HG03097 (cell line): ENCODE measurements at regions not wholly inside any gene's neighbourhood (a gene's known extent, or its start where the extent isn't known, plus 50 kb on each side); places are given as distances from the start of the nearest gene placed in this dataset.

Source experiments
- ATAC-seq: cut with Tn5 transposase; IDR thresholded peaks from one replicate; pipeline ENCODE4 v1.9.1; 2021; ENCODE audit not compliant: unreplicated experiment, low FRiP score

DNA sequence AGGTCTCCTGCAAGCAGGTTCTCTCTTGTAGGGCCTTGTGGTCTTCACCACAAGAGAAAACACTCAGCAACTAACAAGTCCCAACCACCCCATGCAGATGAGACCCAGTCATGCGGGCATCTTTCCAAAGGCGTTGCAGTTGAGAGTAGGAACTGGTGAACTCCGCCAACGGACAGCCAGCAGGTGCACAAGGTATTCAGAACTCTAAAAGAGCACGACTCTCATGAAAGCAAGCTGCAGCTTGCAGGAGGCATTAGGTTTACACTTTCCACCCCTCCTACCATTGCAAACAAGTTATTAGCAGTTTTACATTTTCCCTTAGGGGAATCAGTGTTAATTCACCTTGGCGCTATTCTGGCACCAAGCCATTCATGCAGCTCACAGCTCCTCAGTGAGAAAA lies 173.4 kb upstream of the KIT start:
- no peak for ATAC-seq

DNA sequence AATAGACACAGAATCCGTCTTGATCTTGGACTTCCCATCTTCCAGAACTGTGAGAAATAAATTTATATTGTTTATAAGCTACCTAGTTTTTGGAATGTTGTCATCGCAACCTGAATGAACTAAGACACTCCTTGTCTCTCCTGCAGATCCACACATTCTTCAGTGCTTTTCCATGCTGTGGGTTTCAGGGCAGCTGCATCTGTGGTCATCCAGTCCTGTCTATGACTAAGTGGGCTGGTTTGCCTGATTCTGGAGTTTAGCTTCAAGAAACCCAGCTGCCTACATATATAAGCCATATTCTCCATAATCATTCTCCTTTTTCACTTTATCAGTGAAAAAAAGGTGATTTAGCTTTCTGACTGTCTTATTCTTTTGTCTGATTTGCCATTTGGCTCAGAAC lies 170.3 kb upstream of the KIT start:
- ATAC-seq, result no peak

DNA sequence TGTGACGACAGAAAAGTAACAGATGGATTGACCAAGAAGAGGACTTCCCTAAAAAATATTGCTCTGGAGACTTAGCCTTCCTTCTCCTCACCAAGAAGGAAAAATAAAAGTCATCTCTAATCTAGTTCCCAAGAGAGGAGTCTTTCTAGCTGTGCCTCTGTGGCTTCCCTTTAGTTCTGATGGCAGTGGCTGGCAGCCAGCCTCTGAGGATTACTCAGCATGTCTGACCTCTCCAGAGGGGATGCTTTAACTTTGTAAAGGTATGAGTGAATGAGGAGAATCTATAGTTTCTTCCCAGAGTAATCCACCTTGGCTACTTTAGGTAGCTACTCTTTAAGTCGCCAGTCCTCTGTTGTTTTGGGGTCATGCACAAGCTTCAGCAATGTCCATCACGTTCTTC lies 163.9 kb upstream of the KIT start:
- ATAC-seq, result no peak

DNA sequence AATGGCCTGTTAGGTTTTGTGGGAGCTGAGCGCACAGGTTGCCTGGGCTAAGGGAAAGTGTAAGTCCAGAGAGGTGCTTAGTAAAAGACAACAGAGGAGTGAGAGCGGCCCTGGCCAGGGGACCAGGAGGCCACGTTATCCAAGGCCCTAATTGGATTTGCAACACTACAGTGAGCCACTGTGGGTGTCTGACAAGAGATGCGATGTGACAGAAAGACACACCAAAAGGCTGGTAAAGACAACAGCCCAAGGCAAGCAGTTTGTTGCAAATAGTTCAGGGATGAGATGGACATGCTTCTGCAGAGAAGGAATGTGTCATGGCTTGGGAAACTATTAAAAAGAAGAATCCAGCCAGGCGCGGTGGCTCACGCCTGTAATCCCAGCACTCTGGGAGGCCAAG lies 162.7 kb upstream of the KIT start:
- no peak for ATAC-seq

DNA sequence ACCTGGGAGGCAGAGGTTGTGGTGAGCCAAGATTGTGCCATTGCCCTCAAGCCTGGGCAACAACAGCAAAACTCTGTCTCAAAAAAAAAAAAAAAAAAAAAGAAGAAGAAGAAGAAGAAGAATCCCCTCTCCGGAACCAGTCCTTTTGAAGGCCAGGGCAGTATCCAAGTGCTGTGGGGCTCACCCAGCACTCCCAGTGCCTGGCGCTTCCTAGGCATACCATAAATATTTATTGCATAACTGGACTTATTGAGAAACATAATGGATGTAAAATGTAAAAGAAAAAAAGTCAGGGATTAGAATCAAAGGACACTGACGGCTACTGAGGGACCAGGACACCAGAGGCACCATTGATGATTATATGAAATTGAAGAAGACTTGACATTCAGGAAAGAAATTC lies 162.1 kb upstream of the KIT start:
- no peak for ATAC-seq

DNA sequence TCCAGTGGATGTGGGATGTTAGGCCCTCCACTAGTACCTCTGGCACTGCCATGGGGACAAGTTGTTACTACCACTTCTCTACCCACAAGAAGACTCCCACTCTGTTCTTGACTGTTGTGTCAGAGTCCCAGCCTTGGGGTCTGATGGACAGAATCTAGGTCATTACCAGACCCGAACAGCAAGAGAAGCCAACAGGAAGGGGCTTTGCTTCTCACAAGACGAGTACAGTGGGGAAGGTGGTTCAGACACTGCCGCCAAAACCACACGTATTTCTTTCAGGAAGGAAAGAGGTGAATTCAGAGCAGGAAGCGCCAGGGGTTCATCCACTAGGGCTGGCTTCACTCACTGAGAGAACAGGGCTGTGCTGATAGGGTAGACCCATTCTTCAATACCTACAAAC lies 161.3 kb upstream of the KIT start:
- no peak for ATAC-seq

DNA sequence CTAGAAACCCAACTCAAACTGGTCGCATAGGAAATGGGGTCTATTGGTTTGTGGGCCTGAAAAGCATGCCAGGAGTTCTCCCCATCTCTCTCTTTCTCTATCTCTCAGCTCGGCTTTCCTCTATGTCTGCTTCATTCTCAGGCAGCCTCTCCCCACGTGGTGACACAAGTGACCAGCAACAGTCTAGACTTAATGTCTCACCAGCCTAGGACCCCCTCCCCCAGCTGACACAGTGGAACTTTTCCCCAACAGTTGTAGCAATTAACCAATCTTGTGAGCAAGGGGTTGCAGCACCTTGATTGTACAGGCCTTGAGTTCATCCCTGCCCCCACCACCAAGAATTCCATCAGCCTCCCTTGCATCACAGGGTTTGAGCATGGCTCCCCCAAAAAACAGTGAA lies 159.8 kb upstream of the KIT start:
- ATAC-seq, result no peak

DNA sequence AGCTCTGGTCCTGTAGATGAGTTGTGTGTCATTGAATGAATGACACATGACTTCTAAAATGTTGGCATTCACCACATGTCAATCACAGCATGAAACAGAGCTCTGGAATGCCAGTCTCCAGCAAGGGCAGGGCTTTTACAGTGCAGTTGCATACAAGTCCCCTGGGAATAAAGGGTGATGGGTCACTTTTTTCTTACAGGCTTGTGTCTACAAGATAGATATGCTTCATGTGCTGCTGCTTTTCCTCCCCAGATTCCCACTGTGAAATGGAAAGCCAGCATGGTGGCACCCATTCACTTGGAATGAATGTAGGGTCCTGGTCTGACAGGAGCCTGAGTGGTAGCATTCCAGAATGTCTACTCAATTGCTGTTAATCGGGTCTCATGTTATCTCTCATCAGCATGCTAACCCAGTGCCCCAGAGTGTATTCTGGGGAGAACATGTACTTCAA lies 159.1 kb upstream of the KIT start:
- ATAC-seq, result no peak

DNA sequence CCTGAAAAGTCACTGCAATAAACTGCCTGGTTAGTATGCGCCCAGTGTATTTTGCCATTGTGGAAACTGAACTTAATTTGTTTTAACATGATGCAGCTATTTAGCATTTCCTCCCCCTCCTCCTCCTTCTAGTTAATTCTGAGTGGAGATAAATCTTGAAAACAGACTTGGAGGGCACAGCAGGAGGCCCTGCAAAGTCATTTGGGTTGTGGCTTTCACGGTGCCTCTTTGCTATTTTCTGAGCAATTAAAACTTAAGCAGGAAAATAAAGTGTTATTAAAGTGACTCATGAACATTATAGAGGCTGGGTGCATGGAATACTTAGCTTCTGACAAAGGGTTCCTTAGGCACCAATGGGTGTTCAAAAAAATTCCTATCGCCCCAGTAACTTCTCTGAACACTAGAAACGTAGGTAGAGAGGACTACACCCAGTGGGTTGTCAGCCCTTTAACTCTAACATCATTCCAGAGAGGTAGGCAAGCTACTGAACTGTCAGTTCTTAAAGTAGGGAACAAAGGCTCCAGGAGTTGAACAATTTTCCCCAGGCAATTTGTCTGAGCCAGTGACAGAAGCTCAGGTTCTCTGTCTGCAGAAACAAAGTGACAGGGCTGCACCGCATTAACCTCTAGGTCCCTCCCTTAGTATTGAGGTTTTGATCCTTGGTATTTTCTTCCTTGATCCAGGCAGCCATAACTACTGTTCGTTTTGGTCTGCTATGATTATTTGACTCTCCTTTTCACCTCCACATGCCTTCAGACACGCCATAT lies 158.3 kb upstream of the KIT start:
- no peak for ATAC-seq

DNA sequence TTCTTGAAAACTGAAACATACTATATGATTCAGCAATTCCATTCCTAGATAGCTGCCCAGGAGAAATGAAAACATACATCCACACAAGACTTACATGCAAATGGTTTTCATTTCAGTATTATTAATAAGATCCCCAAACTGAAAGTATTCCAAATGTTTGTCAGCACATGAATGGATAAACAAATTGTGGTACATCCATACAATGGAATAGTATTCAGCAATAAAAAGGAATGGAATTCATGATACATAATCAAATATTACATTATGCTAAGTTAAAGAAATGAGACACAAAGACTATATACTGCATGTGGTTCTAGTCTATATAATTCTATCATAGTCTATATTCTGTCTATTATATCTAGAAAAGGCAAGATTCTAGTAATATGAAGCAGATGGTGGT lies 152.4 kb upstream of the KIT start:
- no peak for ATAC-seq

DNA sequence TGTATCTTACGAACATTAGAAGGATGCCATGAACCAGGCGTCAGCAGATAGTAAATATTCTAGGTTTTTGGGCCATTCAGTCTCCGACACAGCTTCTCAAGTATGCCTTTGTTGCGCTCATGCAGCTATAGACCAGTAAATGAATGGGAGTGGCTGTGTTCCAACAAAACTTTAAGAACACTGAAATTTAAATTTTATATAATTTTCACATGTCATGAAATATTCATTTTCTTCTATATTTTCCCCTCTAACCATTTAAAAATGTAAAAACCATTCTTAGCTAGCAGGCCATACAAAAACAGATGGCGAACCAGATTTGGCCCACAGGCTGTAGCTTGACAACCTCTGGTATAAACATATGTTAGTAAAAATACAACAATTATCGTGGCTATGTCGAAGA lies 151.8 kb upstream of the KIT start:
- no peak for ATAC-seq

DNA sequence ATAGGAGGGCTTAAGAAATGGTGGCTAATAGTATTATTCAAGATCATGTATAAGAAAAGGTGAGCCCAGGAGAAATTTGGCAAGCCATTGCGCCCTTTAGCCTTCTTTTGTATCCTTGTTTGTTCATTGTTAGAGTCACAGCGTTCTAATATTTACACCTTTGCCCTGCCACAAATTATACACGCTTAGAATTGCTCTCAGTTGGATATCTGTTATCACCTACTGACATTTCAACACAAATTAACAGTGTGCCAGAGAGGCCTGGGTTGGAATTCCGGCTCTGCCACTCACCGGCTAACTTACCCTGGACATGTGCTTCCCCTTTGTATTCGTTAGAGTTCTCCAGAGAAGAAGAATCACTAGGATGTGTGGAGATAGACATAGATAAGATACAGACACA lies 148.7 kb upstream of the KIT start:
- no peak for ATAC-seq

DNA sequence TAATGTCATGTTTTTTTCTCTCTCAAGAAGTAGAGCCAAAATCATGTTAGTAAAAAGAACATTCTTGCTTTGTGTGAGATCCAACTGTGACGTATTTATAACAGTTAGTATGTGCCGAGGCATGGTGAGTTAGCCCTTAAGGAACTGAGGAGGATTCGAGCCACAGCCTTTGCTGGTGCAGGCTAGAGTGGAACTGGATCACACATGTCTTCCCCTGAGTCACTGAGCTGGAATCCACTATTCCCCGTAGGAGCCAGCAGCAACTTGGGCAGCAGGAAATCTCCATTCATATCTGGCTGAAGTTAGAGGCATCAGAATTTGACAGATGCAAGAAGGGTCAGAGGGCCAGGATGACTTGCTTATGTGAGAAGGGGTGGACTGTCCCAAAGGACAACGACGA lies 144.6 kb upstream of the KIT start:
- ATAC-seq, result no peak

DNA sequence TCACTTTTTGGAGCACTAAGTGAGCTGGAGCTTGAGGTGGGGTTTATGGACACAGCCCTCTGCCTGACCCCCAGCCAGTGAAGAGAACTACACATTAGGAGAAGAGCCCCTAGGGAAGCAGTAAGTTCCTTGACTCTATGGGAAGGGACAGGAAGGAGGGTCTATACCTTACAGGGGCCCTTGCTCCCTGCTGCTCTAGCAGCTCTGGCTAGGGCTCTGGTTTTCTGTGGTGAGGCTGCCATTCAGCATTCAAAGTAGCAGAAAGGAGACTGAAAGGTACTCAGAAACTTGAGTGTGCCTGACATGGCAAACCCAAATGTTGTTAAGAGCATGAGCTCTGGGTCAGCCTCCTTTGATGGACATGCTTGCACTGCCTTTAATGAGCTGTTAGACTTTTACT lies 144.0 kb upstream of the KIT start:
- ATAC-seq, result no peak

DNA sequence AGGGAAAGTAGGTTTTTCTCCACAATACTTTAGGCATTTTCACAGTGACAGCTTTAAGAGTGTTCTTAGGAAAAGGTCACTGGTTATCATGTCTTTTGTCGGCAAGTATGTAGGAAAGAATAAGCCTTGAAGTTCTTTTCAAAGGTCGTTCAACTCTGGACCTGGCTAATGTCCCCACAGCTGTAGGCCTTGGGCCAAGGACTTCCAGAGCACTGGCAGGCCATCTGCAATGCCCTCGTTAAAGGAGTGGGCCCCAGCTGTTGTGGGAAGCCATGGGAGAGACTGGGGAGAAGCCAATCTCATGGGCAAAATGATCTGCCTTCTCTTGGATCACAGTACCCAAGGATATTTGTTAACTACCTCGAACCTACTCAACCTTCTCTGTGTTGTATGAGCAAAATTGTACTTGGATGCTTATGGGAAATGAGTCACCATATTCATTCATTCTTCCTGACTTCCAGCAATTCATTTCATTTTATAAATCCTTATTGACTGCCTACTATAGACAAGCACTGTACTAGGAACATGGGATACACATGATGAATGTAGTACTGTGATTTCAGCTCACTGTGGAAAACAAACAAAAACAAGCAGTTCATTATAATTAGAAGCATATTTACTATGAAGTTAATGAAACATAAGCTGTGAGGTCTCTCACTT lies 141.1 kb upstream of the KIT start:
- no peak for ATAC-seq

DNA sequence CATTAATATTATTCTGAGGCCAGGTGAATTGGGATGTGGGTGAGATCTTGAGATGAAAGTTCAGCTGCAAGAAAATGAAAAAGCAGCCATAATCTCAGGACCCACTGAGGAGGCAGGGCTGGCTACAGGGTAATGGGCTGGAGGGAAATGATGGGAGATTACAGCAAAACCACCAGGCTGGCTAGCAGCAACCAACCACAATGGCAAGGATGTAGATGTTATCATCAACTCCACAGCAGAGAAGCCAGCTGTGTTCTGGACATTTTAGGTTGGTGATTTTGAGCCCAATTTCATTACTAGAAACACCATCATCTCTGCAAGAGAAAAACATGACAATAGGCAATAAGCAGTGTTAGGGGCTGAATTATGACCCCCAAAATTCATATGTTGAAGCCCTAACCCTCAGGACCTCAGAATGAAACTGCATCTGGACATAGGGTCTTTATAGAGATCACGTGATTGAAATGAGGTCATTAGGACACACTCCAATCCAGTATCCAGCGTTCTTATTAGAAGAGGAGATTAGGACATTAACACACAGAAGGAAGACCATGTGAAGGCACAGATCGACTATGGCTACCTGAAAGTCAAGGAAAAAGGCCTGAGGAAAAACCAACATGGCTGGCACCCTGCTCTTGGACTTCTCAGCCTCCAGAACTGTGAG lies 139.8 kb upstream of the KIT start:
- no peak for ATAC-seq

DNA sequence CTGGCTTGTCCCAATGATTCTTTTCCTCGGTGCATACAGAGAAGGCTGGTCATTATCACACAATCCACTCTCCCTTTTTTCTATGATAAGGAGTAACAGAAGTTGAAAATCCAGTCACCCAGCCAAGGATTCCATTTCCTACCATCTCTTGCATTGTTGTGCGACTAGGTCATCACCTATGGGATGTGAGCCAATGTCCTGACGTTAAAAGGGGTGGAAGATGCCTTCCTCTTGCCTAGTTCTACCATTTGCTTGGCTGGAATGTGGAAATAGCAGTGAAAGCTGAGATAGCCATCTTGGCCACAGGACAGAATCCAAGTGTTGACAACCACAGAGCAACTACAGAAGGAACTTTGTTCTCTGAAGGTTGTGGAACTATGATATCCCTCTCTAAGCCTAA lies 132.2 kb upstream of the KIT start:
- no peak for ATAC-seq

DNA sequence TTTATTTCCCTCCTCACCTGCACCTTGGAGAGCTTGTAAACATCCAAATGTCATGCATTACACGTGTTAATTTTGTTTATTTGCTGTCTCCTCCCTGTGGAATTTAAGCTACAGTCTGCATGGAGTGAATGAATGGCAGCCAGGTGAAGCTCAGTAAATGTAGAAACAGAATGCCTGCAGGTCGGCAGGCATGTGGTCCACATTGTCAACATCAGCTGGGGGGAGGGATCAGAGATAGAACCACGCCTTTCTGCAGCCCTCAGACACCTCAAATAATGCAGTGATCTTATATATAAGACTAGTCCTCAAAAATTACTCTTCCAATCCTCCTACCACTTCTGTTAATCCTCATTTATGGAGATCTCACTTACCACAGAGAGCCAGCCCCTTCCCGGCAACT lies 131.2 kb upstream of the KIT start:
- no peak for ATAC-seq

DNA sequence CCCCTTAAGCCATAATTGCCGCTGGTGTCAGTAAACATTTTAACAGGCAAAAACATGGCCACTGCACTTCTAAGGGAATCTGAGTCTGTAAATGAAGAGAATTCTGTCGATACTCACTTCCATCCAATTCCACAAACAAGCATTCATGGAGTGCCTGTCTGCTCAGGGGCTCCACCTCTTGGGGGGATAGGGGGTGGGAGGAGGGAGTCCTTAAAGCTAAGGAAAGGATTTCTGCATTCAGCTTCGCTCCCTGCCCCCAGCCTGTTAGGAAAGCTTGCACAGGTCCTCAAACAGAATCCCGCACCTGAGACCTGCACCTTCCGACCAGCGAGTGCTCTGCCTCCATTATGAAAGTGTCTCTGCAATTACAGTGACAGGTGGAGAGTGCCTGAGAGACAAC lies 130.2 kb upstream of the KIT start:
- ATAC-seq, result no peak

DNA sequence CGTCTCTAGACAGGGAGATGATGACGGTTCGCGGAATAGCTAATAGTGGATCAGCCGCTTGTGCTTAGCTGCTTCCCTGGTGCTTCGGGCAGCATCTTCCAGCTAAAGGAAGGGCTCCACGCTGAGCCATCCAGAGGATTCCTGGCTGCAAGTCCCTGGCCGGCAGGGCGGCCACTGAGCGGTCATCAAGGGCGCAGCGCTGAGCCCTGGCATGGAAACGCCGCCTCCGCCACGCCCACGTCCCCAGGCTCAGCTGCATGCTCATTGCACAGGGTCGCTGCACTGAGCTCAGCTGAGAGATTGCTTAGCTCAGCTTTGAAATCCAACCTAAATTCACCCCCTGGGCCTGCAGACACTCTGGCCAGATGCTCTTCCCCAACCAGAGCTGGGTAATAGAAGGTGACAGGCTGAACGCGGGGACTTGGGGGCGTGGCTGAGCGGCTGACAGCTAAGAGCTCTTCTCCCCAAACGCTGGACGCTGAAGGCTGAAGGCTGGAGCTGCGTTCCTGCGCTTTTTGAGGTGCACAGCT lies 118.2 kb upstream of the KIT start:
- no peak for ATAC-seq

DNA sequence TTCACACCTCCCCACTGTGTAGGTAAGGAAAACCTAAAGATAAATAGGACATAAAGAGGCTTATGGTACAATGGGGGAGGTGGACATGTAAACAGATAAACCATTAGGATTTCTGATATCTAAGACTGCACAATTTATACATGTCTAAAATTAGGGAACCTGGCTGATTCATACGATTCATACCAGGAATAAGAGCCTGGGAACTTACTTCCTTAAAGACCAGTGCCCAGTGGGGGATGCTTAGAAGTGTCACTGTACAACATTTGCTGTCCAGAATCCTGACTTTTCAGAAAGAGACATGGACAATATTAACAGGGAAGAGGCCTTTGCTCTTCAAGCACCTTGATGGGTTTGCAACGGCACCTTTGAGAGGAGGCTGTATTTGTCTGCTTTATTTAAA lies 116.8 kb upstream of the KIT start:
- no peak for ATAC-seq
